SK-N-SH (cell line): ENCODE measurements at regions not wholly inside any gene's neighbourhood (a gene's known extent, or its start where the extent isn't known, plus 50 kb on each side); places are given as distances from the start of the nearest gene placed in this dataset.

Source experiments
- CTCF ChIA-PET: fragments of 300-600, 350-600 bp; formaldehyde crosslinking; extraction: SDS; loops from one replicate; lab custom pipeline; 2021; lab: Yijun Ruan, JAX
- POLR2A ChIA-PET: fragments of 350-600 bp; sonication (Branson Sonifier 250); formaldehyde crosslinking; extraction: SDS; loops from one replicate; lab custom pipeline; 2020; ENCODE audit warnings: antibody characterized with exemption, inconsistent platforms; lab: Yijun Ruan, JAX
- DNase-seq: peaks from one replicate; pipeline ENCODE4 v3.0.0; 2012
- H2AFZ ChIP-seq: fragments of 200-600 bp; sonication (generic); 2 replicates; pipeline ENCODE4 v1.8.1; 2016; ENCODE audit warnings: antibody characterized with exemption, mild to moderate bottlenecking, low read depth
- H3F3A ChIP-seq: fragments of 200-600 bp; sonication (generic); replicated peaks from 2 replicates; pipeline ENCODE3; 2016; ENCODE audit warnings: antibody characterized with exemption, mild to moderate bottlenecking; ENCODE audit not compliant: insufficient read depth
- H3K27ac ChIP-seq, 2 experiments: fragments of 200-500 bp in 1 of 2; fragments of 200-600 bp in 1 of 2; sonication (Bioruptor generic) in 1 of 2; sonication (generic), shearing (Covaris generic) in 1 of 2; 2 replicates each; pipeline versions ENCODE4 v1.5.1 to v1.6.1; 2014 to 2016; ENCODE audit warnings: low read depth in 2 of 2, inconsistent platforms in 1 of 2, low read length in 1 of 2, mild to moderate bottlenecking in 1 of 2, mixed read lengths in 1 of 2
- H3K27me3 ChIP-seq: fragments of 200-600 bp; sonication (generic), shearing (Covaris generic); 2 replicates; pipeline ENCODE4 v1.6.1; 2016; ENCODE audit warnings: mixed run types; ENCODE audit not compliant: insufficient read depth
- H3K36me3 ChIP-seq, 2 experiments: fragments of 200-500 bp in 1 of 2; fragments of 200-600 bp in 1 of 2; sonication (Bioruptor generic) in 1 of 2; sonication (generic) in 1 of 2; replicated peaks in 1 of 2; 2 replicates each; pipeline versions ENCODE3 to v1.5.1; 2014 to 2016; ENCODE audit warnings: low read length in 1 of 2, mild to moderate bottlenecking in 1 of 2; ENCODE audit not compliant: insufficient read depth in 2 of 2, control insufficient read depth in 1 of 2
- H3K4me1 ChIP-seq, 2 experiments: fragments of 200-500 bp in 1 of 2; fragments of 200-600 bp in 1 of 2; sonication (Bioruptor generic) in 1 of 2; sonication (generic), shearing (Covaris generic) in 1 of 2; 2 replicates each; pipeline versions ENCODE4 v1.5.1 to v1.6.1; 2014 to 2016; ENCODE audit warnings: low read depth in 1 of 2, low read length in 1 of 2, mixed run types in 1 of 2; ENCODE audit not compliant: insufficient read depth in 2 of 2, control insufficient read depth in 1 of 2
- H3K4me2 ChIP-seq: fragments of 200-600 bp; sonication (generic), shearing (Covaris generic); 2 replicates; pipeline ENCODE4 v1.6.1; 2017; ENCODE audit warnings: mixed run types
- H3K4me3 ChIP-seq, 2 experiments: fragments of 200-500 bp in 1 of 2; fragments of 200-600 bp in 1 of 2; sonication (Bioruptor generic) in 1 of 2; sonication (generic), shearing (Covaris generic) in 1 of 2; 2 replicates each; pipeline versions ENCODE4 v1.5.1 to v1.8.1; 2014 to 2016; ENCODE audit warnings: low read depth in 2 of 2, inconsistent platforms in 1 of 2, low read length in 1 of 2, mild to moderate bottlenecking in 1 of 2, mixed read lengths in 1 of 2, moderate library complexity in 1 of 2
- H3K79me2 ChIP-seq: fragments of 200-600 bp; sonication (generic); 2 replicates; pipeline ENCODE4 v1.8.1; 2017; ENCODE audit warnings: mild to moderate bottlenecking; ENCODE audit not compliant: insufficient read depth
- H3K9ac ChIP-seq: fragments of 200-600 bp; sonication (generic); 2 replicates; pipeline ENCODE4 v1.6.1; 2017; ENCODE audit warnings: mixed run types
- H3K9me2 ChIP-seq: fragments of 200-600 bp; sonication (generic); 2 replicates; pipeline ENCODE4 v1.6.1; 2017; ENCODE audit warnings: mixed run types
- H3K9me3 ChIP-seq: fragments of 200-600 bp; sonication (generic); 2 replicates; pipeline ENCODE4 v1.6.1; 2017; ENCODE audit warnings: mixed run types, mild to moderate bottlenecking, moderate library complexity
- H4K20me1 ChIP-seq: fragments of 200-600 bp; sonication (generic); 2 replicates; pipeline ENCODE4 v1.6.1; 2017; ENCODE audit warnings: mild to moderate bottlenecking, mixed run types; ENCODE audit not compliant: insufficient read depth
- ELF1 ChIP-seq: IDR thresholded peaks from 2 replicates; pipeline ENCODE4 v1.4.0; 2012
- EZH2phosphoT487 ChIP-seq: fragments of 200-600 bp; sonication (generic); IDR thresholded peaks from 2 replicates; pipeline ENCODE4 v1.6.1; 2017; ENCODE audit warnings: low read depth, mixed run types, mild to moderate bottlenecking, antibody characterized with exemption, moderate library complexity, borderline replicate concordance
- FOSL2 ChIP-seq: IDR thresholded peaks from 2 replicates; pipeline ENCODE4 v1.4.0; 2012; ENCODE audit warnings: low read depth, mild to moderate bottlenecking, moderate library complexity, borderline replicate concordance
- GABPA ChIP-seq: IDR thresholded peaks from 2 replicates; pipeline ENCODE4 v1.4.0; 2012; ENCODE audit warnings: low read depth, mild to moderate bottlenecking
- POLR2AphosphoS5 ChIP-seq: IDR thresholded peaks from 2 replicates; pipeline ENCODE4 v1.6.1; 2012; ENCODE audit warnings: low read depth, low read length
- RAD21 ChIP-seq: IDR thresholded peaks from 2 replicates; pipeline ENCODE4 v1.6.1; 2012; ENCODE audit warnings: mild to moderate bottlenecking, low read length
- SMC3 ChIP-seq: IDR thresholded peaks from 2 replicates; pipeline ENCODE4 v1.6.1; 2012; ENCODE audit warnings: low read depth, low read length, improper control_type of control experiment
- TCF12 ChIP-seq: IDR thresholded peaks from 2 replicates; pipeline ENCODE4 v1.4.0; 2012
- WGBS: methylation state at CpG from one replicate; pipeline ENCODE4 v1.1.6; 2017; ENCODE audit warnings: low lambda C conversion rate; 5-methylcytosine and 5-hydroxymethylcytosine counted together
- TF ChIP-seq, protein P1 (sequence below): IDR thresholded peaks from 2 replicates; pipeline ENCODE4 v1.6.1; 2012; ENCODE audit warnings: mild to moderate bottlenecking, low read depth, low read length, moderate library complexity
- TF ChIP-seq, protein P2 (sequence below): IDR thresholded peaks from 2 replicates; pipeline ENCODE4 v1.4.0; 2012; ENCODE audit warnings: low read depth

DNA sequence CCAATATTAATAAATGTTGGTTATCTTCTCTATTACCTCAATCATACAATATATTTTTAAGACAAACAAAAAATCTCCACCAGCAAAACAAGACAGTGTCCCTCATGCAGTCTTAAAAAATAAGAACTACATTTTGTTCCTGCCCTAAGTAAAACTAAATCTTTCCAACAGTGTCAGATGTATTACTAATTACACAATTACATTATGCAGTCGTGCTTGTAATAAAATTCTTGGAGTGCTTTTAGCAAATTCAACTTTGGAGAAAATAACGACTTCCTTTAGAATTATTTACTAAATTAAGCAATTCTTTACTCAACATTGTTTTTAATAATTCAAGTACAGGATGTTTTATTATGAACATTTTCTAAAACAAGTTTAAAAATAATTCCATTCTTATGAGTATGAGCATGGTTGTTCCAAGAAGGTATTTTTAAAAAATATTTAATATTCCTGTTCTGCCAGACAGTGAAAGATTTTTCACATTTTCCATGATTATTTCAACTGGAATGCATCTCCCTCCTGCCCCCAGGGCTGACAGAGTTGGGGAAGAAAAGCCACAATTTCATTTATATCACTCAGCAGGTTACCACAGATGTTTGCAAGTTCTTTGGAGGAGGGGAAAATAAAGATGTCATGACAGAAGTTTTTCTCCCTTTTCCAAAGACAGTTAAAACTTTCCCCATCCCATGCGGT, 137.9 kb downstream of the FAM114A2 start (continued):
- TF ChIP-seq, protein P1, sequence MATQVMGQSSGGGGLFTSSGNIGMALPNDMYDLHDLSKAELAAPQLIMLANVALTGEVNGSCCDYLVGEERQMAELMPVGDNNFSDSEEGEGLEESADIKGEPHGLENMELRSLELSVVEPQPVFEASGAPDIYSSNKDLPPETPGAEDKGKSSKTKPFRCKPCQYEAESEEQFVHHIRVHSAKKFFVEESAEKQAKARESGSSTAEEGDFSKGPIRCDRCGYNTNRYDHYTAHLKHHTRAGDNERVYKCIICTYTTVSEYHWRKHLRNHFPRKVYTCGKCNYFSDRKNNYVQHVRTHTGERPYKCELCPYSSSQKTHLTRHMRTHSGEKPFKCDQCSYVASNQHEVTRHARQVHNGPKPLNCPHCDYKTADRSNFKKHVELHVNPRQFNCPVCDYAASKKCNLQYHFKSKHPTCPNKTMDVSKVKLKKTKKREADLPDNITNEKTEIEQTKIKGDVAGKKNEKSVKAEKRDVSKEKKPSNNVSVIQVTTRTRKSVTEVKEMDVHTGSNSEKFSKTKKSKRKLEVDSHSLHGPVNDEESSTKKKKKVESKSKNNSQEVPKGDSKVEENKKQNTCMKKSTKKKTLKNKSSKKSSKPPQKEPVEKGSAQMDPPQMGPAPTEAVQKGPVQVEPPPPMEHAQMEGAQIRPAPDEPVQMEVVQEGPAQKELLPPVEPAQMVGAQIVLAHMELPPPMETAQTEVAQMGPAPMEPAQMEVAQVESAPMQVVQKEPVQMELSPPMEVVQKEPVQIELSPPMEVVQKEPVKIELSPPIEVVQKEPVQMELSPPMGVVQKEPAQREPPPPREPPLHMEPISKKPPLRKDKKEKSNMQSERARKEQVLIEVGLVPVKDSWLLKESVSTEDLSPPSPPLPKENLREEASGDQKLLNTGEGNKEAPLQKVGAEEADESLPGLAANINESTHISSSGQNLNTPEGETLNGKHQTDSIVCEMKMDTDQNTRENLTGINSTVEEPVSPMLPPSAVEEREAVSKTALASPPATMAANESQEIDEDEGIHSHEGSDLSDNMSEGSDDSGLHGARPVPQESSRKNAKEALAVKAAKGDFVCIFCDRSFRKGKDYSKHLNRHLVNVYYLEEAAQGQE = 0 out of 2 replicates have a peak, but pooled peaks have one; percentile 40

DNA sequence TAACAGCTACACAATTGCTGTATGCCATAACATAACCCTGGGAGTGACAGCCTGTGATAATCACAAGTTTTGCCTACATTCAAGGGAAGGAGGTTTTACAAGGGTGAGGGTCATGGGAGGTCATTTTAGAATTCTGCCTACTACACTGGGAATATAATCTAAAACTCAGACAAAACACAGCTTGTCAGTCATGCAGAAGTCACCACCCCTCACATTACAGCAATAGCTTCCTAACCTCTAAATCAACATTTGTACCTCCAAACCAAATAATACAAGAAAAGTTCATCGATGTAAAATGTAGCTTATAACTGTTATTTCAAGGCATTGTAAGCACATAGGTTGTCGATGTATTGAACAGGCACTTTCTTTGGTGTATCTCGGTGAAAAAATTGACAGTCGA, 139.0 kb downstream of the FAM114A2 start:
- H3K4me1 ChIP-seq = peaks cover 0 to 7% of the 10 kb centered on the region in 2 experiments; a peak in 2 of 4 replicates

More for the DNA sequence above, 139.0 kb downstream of the FAM114A2 start:
- H3K79me2 ChIP-seq = no peaks in the 10 kb centered on the region
- H3K9me3 ChIP-seq = no peaks in the 10 kb centered on the region
- no peaks in the 10 kb centered on the region for H3K9me2 ChIP-seq
- no peak overlapping the region for H3K9ac ChIP-seq
- TF ChIP-seq EZH2phosphoT487 (no peak), RAD21 (no peak), TCF12 (no peak), ELF1 (no peak), FOSL2 (no peak), SMC3 (no peak), POLR2AphosphoS5 (no peak), GABPA (no peak)
- TF ChIP-seq, protein P1 = no peak
- TF ChIP-seq, protein P2, sequence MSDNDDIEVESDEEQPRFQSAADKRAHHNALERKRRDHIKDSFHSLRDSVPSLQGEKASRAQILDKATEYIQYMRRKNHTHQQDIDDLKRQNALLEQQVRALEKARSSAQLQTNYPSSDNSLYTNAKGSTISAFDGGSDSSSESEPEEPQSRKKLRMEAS = no peak
- 0 out of 2 replicates have a peak overlapping the region, but pooled peaks have one; percentile 13 for H2AFZ ChIP-seq
- H3F3A ChIP-seq = peaks cover 12% of the 10 kb centered on the region
- WGBS = 62% methylated on average over 4 of the region's 4 CpGs
- ChIA-PET POLR2A (no interaction called here), CTCF (no interaction called here)
- H4K20me1 ChIP-seq = no peaks in the 10 kb centered on the region
- H3K36me3 ChIP-seq = no peaks in the 10 kb centered on the region
- 0 out of 2 replicates have a peak overlapping the region, but pooled peaks have one; percentile 40 for H3K4me2 ChIP-seq
- DNase-seq = no peak
- H3K27ac ChIP-seq = peak overlapping the region in 1 of 2 experiments; percentile 68; a peak in 1 of 4 replicates
- H3K4me3 ChIP-seq = no peak overlapping the region
- no peaks in the 10 kb centered on the region for H3K27me3 ChIP-seq
